GM23338 (cell line): ENCODE measurements at regions not wholly inside any gene's neighbourhood (a gene's known extent, or its start where the extent isn't known, plus 50 kb on each side); places are given as distances from the start of the nearest gene placed in this dataset.

Experiments
- ATAC-seq: fragments of 200-7000 bp; cut with Tn5 transposase; 3 replicates; pipeline ENCODE4 v1.9.1; 2020
- DNase-seq: peaks from one replicate; pipeline ENCODE4 v3.0.0-alpha.2; 2015; ENCODE audit warnings: low spot score
- H2AFZ ChIP-seq: fragments of 200-600 bp; sonication (generic); 2 replicates; pipeline ENCODE4 v1.8.0; 2016; ENCODE audit warnings: antibody characterized with exemption, mild to moderate bottlenecking, moderate library complexity
- H3F3A ChIP-seq: fragments of 200-600 bp; sonication (generic); replicated peaks from 2 replicates; pipeline ENCODE4 v1.8.0; 2017; ENCODE audit warnings: antibody characterized with exemption, mixed run types, low read depth
- H3K27ac ChIP-seq: fragments of 200-600 bp; sonication (generic); 2 replicates; pipeline ENCODE4 v1.6.1; 2016; ENCODE audit warnings: low read depth
- H3K27me3 ChIP-seq: fragments of 200-600 bp; sonication (generic); 2 replicates; pipeline ENCODE4 v1.8.0; 2016; ENCODE audit warnings: mild to moderate bottlenecking, mixed run types, moderate library complexity; ENCODE audit not compliant: insufficient read depth
- H3K36me3 ChIP-seq: fragments of 200-600 bp; sonication (generic); 2 replicates; pipeline ENCODE4 v1.8.0; 2016; ENCODE audit warnings: mild to moderate bottlenecking; ENCODE audit not compliant: insufficient read depth
- H3K4me1 ChIP-seq: fragments of 200-600 bp; sonication (generic); 2 replicates; pipeline ENCODE4 v1.8.0; 2016; ENCODE audit warnings: mild to moderate bottlenecking, moderate library complexity; ENCODE audit not compliant: insufficient read depth
- H3K4me2 ChIP-seq: fragments of 200-600 bp; sonication (generic); 2 replicates; pipeline ENCODE4 v1.7.1; 2017; ENCODE audit warnings: mixed run types
- H3K4me3 ChIP-seq: fragments of 200-600 bp; sonication (generic); 2 replicates; pipeline ENCODE4 v1.6.1; 2016; ENCODE audit warnings: mixed run types
- H3K79me2 ChIP-seq: fragments of 200-600 bp; sonication (generic); replicated peaks from 2 replicates; pipeline ENCODE4 v1.8.0; 2017; ENCODE audit warnings: mild to moderate bottlenecking; ENCODE audit not compliant: insufficient read depth
- H3K9me2 ChIP-seq: fragments of 200-600 bp; sonication (generic); 2 replicates; pipeline ENCODE4 v1.8.0; 2017; ENCODE audit not compliant: insufficient read depth
- H4K20me1 ChIP-seq: fragments of 200-600 bp; sonication (generic); replicated peaks from 2 replicates; pipeline ENCODE4 v1.8.0; 2017; ENCODE audit warnings: mild to moderate bottlenecking; ENCODE audit not compliant: insufficient read depth
- H3K27ac Mint-ChIP-seq: 2 replicates; pipeline ENCODE4 v1.8.0; 2020; ENCODE audit warnings: inconsistent platforms, mild to moderate bottlenecking, moderate library complexity, mixed read lengths
- H3K27me3 Mint-ChIP-seq: 3 replicates; pipeline ENCODE4 v1.8.0; 2022; ENCODE audit warnings: low read depth, mild to moderate bottlenecking, moderate library complexity, mixed read lengths, inconsistent platforms; ENCODE audit not compliant: insufficient read depth, poor library complexity
- H3K36me3 Mint-ChIP-seq: 3 replicates; pipeline ENCODE4 v1.8.0; 2021; ENCODE audit warnings: low read depth, mild to moderate bottlenecking, inconsistent platforms, moderate library complexity, mixed read lengths
- H3K4me1 Mint-ChIP-seq: 3 replicates; pipeline ENCODE4 v1.8.0; 2020; ENCODE audit warnings: mild to moderate bottlenecking, inconsistent platforms, mixed read lengths
- H3K4me3 Mint-ChIP-seq: 3 replicates; pipeline ENCODE4 v1.8.0; 2021; ENCODE audit warnings: moderate library complexity, mild to moderate bottlenecking, inconsistent platforms, mixed read lengths
- H3K9me3 Mint-ChIP-seq: 3 replicates; pipeline ENCODE4 v1.8.0; 2020; ENCODE audit warnings: moderate library complexity, mild to moderate bottlenecking, inconsistent platforms, mixed read lengths
- ETS1 ChIP-seq: IDR thresholded peaks from 2 replicates; pipeline ENCODE4 v1.6.1; 2016; ENCODE audit warnings: antibody characterized with exemption
- EZH2phosphoT487 ChIP-seq: fragments of 200-600 bp; sonication (generic); IDR thresholded peaks from one replicate; pipeline ENCODE4 v1.8.1; 2018; ENCODE audit warnings: antibody characterized with exemption; ENCODE audit not compliant: unreplicated experiment
- JUNB ChIP-seq: IDR thresholded peaks from one replicate; pipeline ENCODE4 v1.6.1; 2016; ENCODE audit warnings: antibody characterized with exemption; ENCODE audit not compliant: unreplicated experiment
- POLR2AphosphoS5 ChIP-seq: IDR thresholded peaks from 2 replicates; pipeline ENCODE4 v1.6.1; 2016; ENCODE audit warnings: antibody characterized with exemption, low read depth
- ZNF331 ChIP-seq: fragments of 250-450 bp; sonication (Bioruptor Pico); IDR thresholded peaks from 2 replicates; pipeline ENCODE4 v1.5.0; 2020; ENCODE audit warnings: low read depth, mild to moderate bottlenecking, moderate library complexity
- ZNF462 ChIP-seq: fragments of 250-450 bp; sonication (Bioruptor Pico); IDR thresholded peaks from 2 replicates; pipeline ENCODE4 v1.5.0; 2020; ENCODE audit warnings: mild to moderate bottlenecking, moderate library complexity
- TF ChIP-seq, protein P1 (sequence below), 2 experiments: fragments of 200-600 bp in 1 of 2; sonication (generic) in 1 of 2; conservative IDR thresholded peaks; 2 replicates each; pipeline versions ENCODE4 v1.5.1 to v1.6.1; 2016 to 2017; ENCODE audit warnings: antibody characterized with exemption in 2 of 2, low read depth in 2 of 2, mild to moderate bottlenecking in 2 of 2, moderate library complexity in 1 of 2

- Histone ChIP-seq H3K4me3 (no peak overlapping the region), H3F3A (peaks cover 2% of the 10 kb centered on the region; the same call in 1 of the 2 replicates), H3K9me2 (peaks cover 4% of the 10 kb centered on the region; the same call in 1 of the 2 replicates), H3K36me3 (no peaks in the 10 kb centered on the region), H3K79me2 (no peaks in the 10 kb centered on the region), H3K4me1 (no peaks in the 10 kb centered on the region), H4K20me1 (no peaks in the 10 kb centered on the region), H2AFZ (no peak overlapping the region), H3K27me3 (no peaks in the 10 kb centered on the region), H3K27ac (no peak overlapping the region), H3K4me2 (no peak overlapping the region)
- Mint-ChIP-seq H3K27me3 (no peaks in the 10 kb centered on the region), H3K4me3 (no peak overlapping the region), H3K27ac (no peak overlapping the region), H3K36me3 (no peaks in the 10 kb centered on the region), H3K9me3 (peaks cover 2% of the 10 kb centered on the region; the same call in 2 of the 3 replicates), H3K4me1 (no peaks in the 10 kb centered on the region)
- peak; percentile 69 for ATAC-seq
- peak; percentile 46 for DNase-seq
- no peak for TF ChIP-seq JUNB
- TF ChIP-seq, protein P1, sequence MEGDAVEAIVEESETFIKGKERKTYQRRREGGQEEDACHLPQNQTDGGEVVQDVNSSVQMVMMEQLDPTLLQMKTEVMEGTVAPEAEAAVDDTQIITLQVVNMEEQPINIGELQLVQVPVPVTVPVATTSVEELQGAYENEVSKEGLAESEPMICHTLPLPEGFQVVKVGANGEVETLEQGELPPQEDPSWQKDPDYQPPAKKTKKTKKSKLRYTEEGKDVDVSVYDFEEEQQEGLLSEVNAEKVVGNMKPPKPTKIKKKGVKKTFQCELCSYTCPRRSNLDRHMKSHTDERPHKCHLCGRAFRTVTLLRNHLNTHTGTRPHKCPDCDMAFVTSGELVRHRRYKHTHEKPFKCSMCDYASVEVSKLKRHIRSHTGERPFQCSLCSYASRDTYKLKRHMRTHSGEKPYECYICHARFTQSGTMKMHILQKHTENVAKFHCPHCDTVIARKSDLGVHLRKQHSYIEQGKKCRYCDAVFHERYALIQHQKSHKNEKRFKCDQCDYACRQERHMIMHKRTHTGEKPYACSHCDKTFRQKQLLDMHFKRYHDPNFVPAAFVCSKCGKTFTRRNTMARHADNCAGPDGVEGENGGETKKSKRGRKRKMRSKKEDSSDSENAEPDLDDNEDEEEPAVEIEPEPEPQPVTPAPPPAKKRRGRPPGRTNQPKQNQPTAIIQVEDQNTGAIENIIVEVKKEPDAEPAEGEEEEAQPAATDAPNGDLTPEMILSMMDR (conservative IDR thresholded peaks at IDR 0.05; ENCODE audit: low read depth in 2 of 2) = peak; percentile 60 to 82
- no peak for TF ChIP-seq EZH2phosphoT487
- TF ChIP-seq ETS1 = no peak
Measured at GRCh38 chr10:120735773-120736371, 115.3 kb upstream of the WDR11 start.

DNA sequence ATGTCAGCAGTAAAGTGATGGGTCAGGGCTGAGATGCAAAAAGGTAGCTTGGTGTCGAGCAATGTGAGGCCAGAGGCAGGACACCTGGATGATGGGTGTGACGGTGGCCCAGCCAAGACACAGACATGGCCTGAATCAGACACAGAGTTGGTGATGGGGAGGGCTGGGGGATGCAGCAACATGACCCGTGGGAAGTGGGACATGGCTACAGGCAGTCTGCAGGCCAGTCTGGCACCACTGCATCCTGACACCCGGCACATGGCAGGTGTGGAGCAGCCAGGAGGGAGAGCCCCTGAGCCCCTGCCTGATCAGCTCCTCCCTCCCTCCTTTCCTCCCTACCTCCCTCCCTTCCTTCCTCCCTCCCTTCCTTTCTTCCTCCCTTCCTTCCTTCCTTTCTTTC, 114.8 kb upstream of the WDR11 start:
- Histone ChIP-seq H3K4me1 (no peaks in the 10 kb centered on the region), H3K4me3 (no peak overlapping the region), H3K27me3 (no peaks in the 10 kb centered on the region), H3K36me3 (no peaks in the 10 kb centered on the region), H4K20me1 (no peaks in the 10 kb centered on the region), H3K27ac (no peak overlapping the region), H2AFZ (no peak overlapping the region), H3F3A (peaks cover 2% of the 10 kb centered on the region; the same call in 1 of the 2 replicates), H3K9me2 (peaks cover 4% of the 10 kb centered on the region; the same call in 1 of the 2 replicates), H3K4me2 (no peak overlapping the region), H3K79me2 (no peaks in the 10 kb centered on the region)
- DNase-seq (no peak), ATAC-seq (peak; percentile 67)
- H3K36me3 Mint-ChIP-seq = no peaks in the 10 kb centered on the region
- H3K4me1 Mint-ChIP-seq = no peaks in the 10 kb centered on the region; the same call in 1 of the 3 replicates
- H3K27ac Mint-ChIP-seq = no peak overlapping the region
- H3K27me3 Mint-ChIP-seq = no peaks in the 10 kb centered on the region
- no peak overlapping the region for H3K4me3 Mint-ChIP-seq
- H3K9me3 Mint-ChIP-seq = peaks cover 2% of the 10 kb centered on the region; the same call in 2 of the 3 replicates
- TF ChIP-seq ZNF462 (CRISPR knock-in tag) = no peak
- TF ChIP-seq, protein P1 (conservative IDR thresholded peaks at IDR 0.05; ENCODE audit: low read depth in 2 of 2) = 0 out of 4 replicates have a peak, but pooled peaks of 1 of the 2 experiments have one; percentile 14
- TF ChIP-seq ZNF331 (CRISPR knock-in tag) = no peak
- no peak for TF ChIP-seq EZH2phosphoT487
- no peak for TF ChIP-seq POLR2AphosphoS5
